ENCODE measurements at regions not wholly inside any gene's neighbourhood (a gene's known extent, or its start where the extent isn't known, plus 50 kb on each side); places are given as distances from the start of the nearest gene placed in this dataset.
"Not testable (repeated sequence)": the region's sequence is repeated elsewhere in the genome, so short reads cannot be mapped to it uniquely, and the experiment has no call there.

GRCh38 chr1:78715181-78715661 is 65.6 kb downstream of the IFI44 start:
- DNase-seq (ENCODE audit: low spot score): peak; percentile 22

GRCh38 chr1:78716186-78716585 is 66.6 kb downstream of the IFI44 start:
- peak; percentile 6 for DNase-seq (ENCODE audit: low spot score)

- peak; percentile 11 for DNase-seq (ENCODE audit: low spot score)
Measured at GRCh38 chr1:78718566-78718965, 68.9 kb downstream of the IFI44 start.

GRCh38 chr1:78721136-78721535 is 71.5 kb downstream of the IFI44 start:
- DNase-seq (ENCODE audit: low spot score): no peak

- no peak for DNase-seq (ENCODE audit: low spot score)
Measured at GRCh38 chr1:78722105-78722504, 72.5 kb downstream of the IFI44 start.

- DNase-seq (ENCODE audit: low spot score): peak; percentile 23
Measured at GRCh38 chr1:78722521-78722920, 72.9 kb downstream of the IFI44 start.

GRCh38 chr1:78722947-78723346 is 73.3 kb downstream of the IFI44 start:
- DNase-seq (ENCODE audit: low spot score): no peak

- no peak for DNase-seq (ENCODE audit: low spot score)
Measured at GRCh38 chr1:78726686-78727085, 77.1 kb downstream of the IFI44 start.

GRCh38 chr1:78728359-78728758 is 78.7 kb downstream of the IFI44 start:
- no peak for DNase-seq (ENCODE audit: low spot score)

- no peak for DNase-seq (ENCODE audit: low spot score)
Measured at GRCh38 chr1:78730054-78730453, 80.4 kb downstream of the IFI44 start.

- no peak for DNase-seq (ENCODE audit: low spot score)
Measured at GRCh38 chr1:78731674-78732073, 82.0 kb downstream of the IFI44 start.

- no peak for DNase-seq (ENCODE audit: low spot score)
Measured at GRCh38 chr1:78737241-78737640, 87.6 kb downstream of the IFI44 start.

GRCh38 chr1:78743626-78744025 is 94.0 kb downstream of the IFI44 start:
- DNase-seq (ENCODE audit: low spot score): peak; percentile 1

- DNase-seq (ENCODE audit: low spot score): no peak
Measured at GRCh38 chr1:78745111-78745510, 95.5 kb downstream of the IFI44 start.

- not testable (repeated sequence) for DNase-seq (ENCODE audit: low spot score)
Measured at GRCh38 chr1:78753679-78754078, 104.0 kb downstream of the IFI44 start.

GRCh38 chr1:78755986-78756385 is 106.4 kb downstream of the IFI44 start:
- DNase-seq (ENCODE audit: low spot score): no peak

- no peak for DNase-seq (ENCODE audit: low spot score)
Measured at GRCh38 chr1:78758506-78758905, 108.9 kb downstream of the IFI44 start.

- no peak for DNase-seq (ENCODE audit: low spot score)
Measured at GRCh38 chr1:78759881-78760280, 110.2 kb downstream of the IFI44 start.

GRCh38 chr1:78760858-78761257 is 111.2 kb downstream of the IFI44 start:
- DNase-seq (ENCODE audit: low spot score): no peak

- no peak for DNase-seq (ENCODE audit: low spot score)
Measured at GRCh38 chr1:78762113-78762512, 112.5 kb downstream of the IFI44 start.

GRCh38 chr1:78765489-78765888 is 115.9 kb downstream of the IFI44 start:
- no peak for DNase-seq (ENCODE audit: low spot score)

- DNase-seq (ENCODE audit: low spot score): no peak
Measured at GRCh38 chr1:78779831-78780230, 130.2 kb downstream of the IFI44 start.

GRCh38 chr1:78787544-78787943 is 137.9 kb downstream of the IFI44 start:
- no peak for DNase-seq (ENCODE audit: low spot score)

- DNase-seq (ENCODE audit: low spot score): no peak
Measured at GRCh38 chr1:78790174-78790573, 140.5 kb downstream of the IFI44 start.

GRCh38 chr1:78792756-78793155 is 143.1 kb downstream of the IFI44 start:
- DNase-seq (ENCODE audit: low spot score): no peak

All from kidney tubule cell (primary cell).